ENCODE measurements at regions not wholly inside any gene's neighbourhood (a gene's known extent, or its start where the extent isn't known, plus 50 kb on each side); places are given as distances from the start of the nearest gene placed in this dataset.

DNA sequence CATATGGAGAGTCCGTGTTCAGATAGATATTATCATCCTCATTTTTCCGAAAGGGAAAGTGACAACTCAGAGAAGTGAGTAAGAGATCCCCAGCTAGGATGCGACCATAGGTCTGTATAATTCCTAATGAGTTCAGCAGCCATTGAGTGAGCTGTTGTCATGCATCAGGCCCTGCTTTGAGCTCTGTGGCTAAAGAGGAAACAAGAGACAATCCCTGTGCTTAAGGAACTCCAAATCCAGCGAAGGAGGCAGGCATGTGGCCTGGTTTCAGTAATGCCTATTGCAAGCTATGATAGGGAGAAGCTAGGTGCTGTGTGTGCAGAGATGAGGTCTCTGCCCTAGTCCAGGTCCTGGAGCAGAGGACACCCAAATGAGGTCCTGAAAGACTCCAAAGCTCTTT is 192.8 kb downstream of the ACTL7B start:
- no peaks in the 10 kb centered on the region for H3K27me3 ChIP-seq
- no peaks in the 10 kb centered on the region for H3K36me3 ChIP-seq
- H3K4me3 ChIP-seq = no peak overlapping the region
- no peak for TF ChIP-seq POLR2A (IDR thresholded peaks at IDR 0.05)
- TF ChIP-seq, protein P1, sequence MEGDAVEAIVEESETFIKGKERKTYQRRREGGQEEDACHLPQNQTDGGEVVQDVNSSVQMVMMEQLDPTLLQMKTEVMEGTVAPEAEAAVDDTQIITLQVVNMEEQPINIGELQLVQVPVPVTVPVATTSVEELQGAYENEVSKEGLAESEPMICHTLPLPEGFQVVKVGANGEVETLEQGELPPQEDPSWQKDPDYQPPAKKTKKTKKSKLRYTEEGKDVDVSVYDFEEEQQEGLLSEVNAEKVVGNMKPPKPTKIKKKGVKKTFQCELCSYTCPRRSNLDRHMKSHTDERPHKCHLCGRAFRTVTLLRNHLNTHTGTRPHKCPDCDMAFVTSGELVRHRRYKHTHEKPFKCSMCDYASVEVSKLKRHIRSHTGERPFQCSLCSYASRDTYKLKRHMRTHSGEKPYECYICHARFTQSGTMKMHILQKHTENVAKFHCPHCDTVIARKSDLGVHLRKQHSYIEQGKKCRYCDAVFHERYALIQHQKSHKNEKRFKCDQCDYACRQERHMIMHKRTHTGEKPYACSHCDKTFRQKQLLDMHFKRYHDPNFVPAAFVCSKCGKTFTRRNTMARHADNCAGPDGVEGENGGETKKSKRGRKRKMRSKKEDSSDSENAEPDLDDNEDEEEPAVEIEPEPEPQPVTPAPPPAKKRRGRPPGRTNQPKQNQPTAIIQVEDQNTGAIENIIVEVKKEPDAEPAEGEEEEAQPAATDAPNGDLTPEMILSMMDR (IDR thresholded peaks at IDR 0.05) = no peak
- intact Hi-C loops (cut with DNase I) = no loop called here
- H3K27ac ChIP-seq = no peak overlapping the region
- peaks cover 18 to 37% (median 19%) of the 10 kb centered on the region in 3 donors for H3K4me1 ChIP-seq
- DNase-seq = no peak
- peaks cover 0 to 22% (median 13%) of the 10 kb centered on the region in 3 donors for H3K9me3 ChIP-seq
- WGBS, 2 donors = 75 to 93% methylated on average over 4 of the region's 4 CpGs

DNA sequence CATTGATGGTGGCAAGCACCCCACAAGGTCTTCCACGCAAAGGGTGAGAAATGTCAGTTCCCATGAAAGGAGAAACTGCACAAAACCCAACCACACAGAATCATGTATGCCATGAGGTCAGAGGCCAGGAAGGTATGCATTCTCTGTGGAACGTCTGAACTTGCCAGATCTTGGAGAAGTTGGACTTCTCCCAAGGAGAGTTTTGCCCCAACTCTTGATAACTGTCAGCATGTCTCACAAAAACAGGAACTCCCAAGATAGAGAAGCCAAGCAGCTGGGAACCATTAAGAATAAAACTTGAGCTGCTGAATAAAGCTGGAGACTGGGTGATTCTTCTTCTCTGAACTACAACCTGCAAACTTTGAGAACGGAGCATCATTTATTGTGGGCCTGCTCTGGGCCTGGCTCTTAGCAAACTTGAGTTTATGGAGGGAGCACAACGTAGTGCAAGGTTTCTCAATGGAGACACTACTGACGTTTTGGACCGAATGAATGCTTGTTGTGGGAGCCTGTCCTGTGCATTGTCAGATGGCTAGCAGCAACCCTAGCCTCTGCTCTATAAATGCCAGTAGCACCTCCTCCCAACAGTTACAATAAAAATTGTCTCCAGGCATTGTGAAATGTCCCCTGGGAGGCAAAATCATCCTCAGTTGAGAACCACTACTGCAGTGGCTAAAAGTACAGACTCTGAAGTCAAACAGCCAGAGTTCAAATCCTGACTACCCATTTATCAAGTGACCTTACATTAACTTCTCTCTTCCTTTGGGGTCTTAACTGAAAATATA is 193.5 kb downstream of the ACTL7B start:
- H3K4me3 ChIP-seq = no peak overlapping the region
- TF ChIP-seq, protein P1 (IDR thresholded peaks at IDR 0.05) = no peak
- TF ChIP-seq POLR2A (IDR thresholded peaks at IDR 0.05) = no peak
- WGBS, 2 donors = 69 to 80% methylated on average over 6 of the region's 6 CpGs
- no peaks in the 10 kb centered on the region for H3K36me3 ChIP-seq
- H3K27ac ChIP-seq = no peak overlapping the region
- intact Hi-C loops (cut with DNase I) = no loop called here
- peaks cover 0 to 22% (median 13%) of the 10 kb centered on the region in 3 donors for H3K9me3 ChIP-seq
- no peak for DNase-seq
- peaks cover 18 to 37% (median 19%) of the 10 kb centered on the region in 3 donors for H3K4me1 ChIP-seq
- no peaks in the 10 kb centered on the region for H3K27me3 ChIP-seq

DNA sequence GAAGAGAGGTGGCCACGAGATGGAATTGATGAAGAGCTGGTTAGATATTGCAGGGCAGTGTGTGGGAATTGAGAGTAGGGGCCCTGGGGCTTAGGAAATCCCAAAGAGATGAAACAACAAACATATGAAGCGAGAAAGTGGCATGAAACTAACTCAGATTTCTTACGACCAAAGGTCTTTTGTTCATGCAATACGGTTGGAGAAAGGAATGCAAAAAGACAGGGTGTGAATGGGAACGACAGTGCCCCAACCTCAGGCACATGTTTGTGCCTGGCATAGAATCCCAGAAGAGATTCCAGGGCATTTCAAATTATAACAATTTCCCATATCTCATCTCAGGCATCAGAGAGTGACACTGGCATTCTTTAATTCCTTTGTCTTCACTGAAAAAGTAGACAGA is 199.2 kb downstream of the ACTL7B start:
- H3K4me3 ChIP-seq = no peak overlapping the region
- no peaks in the 10 kb centered on the region for H3K36me3 ChIP-seq
- TF ChIP-seq, protein P1 (IDR thresholded peaks at IDR 0.05) = no peak
- no peak for TF ChIP-seq POLR2A (IDR thresholded peaks at IDR 0.05)
- H3K9me3 ChIP-seq = peaks cover 0 to 22% (median 13%) of the 10 kb centered on the region in 3 donors
- no peak for DNase-seq
- intact Hi-C loops (cut with DNase I) = no loop called here
- H3K27ac ChIP-seq = no peak overlapping the region
- WGBS, 2 donors = 63 to 71% methylated on average over 5 of the region's 5 CpGs
- H3K27me3 ChIP-seq = no peaks in the 10 kb centered on the region
- H3K4me1 ChIP-seq = no peaks in the 10 kb centered on the region

DNA sequence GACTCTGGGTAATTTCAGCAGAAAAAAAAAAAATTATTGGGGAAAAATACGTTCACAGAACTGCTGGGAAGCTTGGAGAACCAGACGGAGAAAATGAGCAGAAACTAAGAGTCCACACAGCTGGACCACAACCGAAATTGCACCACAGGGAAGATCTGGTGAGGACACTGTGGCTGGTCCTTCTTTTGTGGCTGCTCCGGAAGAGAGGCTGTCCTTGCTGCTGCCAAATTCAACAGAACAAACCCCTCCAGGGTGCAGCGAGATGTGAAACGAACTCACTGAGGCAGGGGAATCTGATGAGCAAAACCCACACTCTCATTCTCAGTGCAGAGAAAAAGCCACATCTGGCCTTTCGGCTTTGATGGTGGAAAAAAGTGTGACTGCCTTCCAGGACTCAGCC is 200.0 kb downstream of the ACTL7B start:
- Histone ChIP-seq H3K27me3 (no peaks in the 10 kb centered on the region), H3K4me3 (no peak overlapping the region), H3K27ac (no peak overlapping the region), H3K9me3 (peaks cover 0 to 22% (median 13%) of the 10 kb centered on the region in 3 donors), H3K36me3 (no peaks in the 10 kb centered on the region), H3K4me1 (no peaks in the 10 kb centered on the region)
- WGBS, 2 donors = 81 to 85% methylated on average over 7 of the region's 7 CpGs
- TF ChIP-seq POLR2A (IDR thresholded peaks at IDR 0.05) = no peak
- TF ChIP-seq, protein P1 (IDR thresholded peaks at IDR 0.05) = no peak
- intact Hi-C loops (cut with DNase I) = no loop called here
- DNase-seq = no peak

DNA sequence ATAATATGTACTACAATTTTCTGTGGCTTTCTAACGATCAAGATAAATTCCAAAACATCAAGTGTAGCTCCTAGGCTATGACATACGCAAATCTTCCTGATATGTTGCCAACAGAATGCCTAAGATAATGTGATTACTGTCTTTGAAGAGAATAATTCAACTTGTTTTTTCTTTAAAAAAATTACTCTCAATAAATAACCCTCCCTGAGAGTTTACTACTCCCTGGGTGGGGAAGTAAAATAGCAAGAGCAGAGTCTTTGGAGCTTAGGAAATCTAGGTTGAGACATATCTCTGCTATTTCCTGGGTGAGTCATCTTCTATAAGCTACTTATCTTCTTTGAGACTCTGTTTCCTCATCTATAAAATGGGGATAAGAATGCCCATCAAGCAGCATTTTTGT is 201.2 kb downstream of the ACTL7B start:
- intact Hi-C loops (cut with DNase I) = no loop called here
- Histone ChIP-seq H3K27me3 (no peaks in the 10 kb centered on the region), H3K4me3 (no peak overlapping the region), H3K9me3 (peaks cover 0 to 11% (median 7%) of the 10 kb centered on the region in 3 donors), H3K4me1 (no peaks in the 10 kb centered on the region), H3K27ac (no peak overlapping the region), H3K36me3 (no peaks in the 10 kb centered on the region)
- no peak for TF ChIP-seq POLR2A (IDR thresholded peaks at IDR 0.05)
- TF ChIP-seq, protein P1 (IDR thresholded peaks at IDR 0.05) = no peak
- no peak for DNase-seq
- 69 to 77% methylated on average over 2 of the region's 2 CpGs for WGBS, 2 donors
